Upper lobe of left lung (tissue), 6 donors: ENCODE measurements at regions not wholly inside any gene's neighbourhood (a gene's known extent, or its start where the extent isn't known, plus 50 kb on each side); places are given as distances from the start of the nearest gene placed in this dataset.

Experiments
- ATAC-seq, 2 donors: fragments of 200-7000 bp; cut with Tn5 transposase; one replicate each; pipeline ENCODE4 v1.9.1; 2022; ENCODE audit warnings: mild to moderate bottlenecking in 2 of 2, moderate library complexity in 2 of 2; ENCODE audit not compliant: low FRiP score in 2 of 2
- DNase-seq, 2 donors: peaks; one replicate each; pipeline ENCODE4 v3.0.0-alpha.2; 2019 to 2020
- H3K27ac ChIP-seq, 4 donors: fragments of 200-600 bp; sonication (generic); one replicate each; pipeline ENCODE4 v1.5.1; 2016 to 2019
- H3K27me3 ChIP-seq, 4 donors: fragments of 200-600 bp; sonication (generic); one replicate each; pipeline ENCODE4 v1.5.1; 2017 to 2019
- H3K36me3 ChIP-seq, 4 donors: fragments of 200-600 bp; sonication (generic); one replicate each; pipeline ENCODE4 v1.5.1; 2016 to 2019
- H3K4me1 ChIP-seq, 4 donors: fragments of 200-600 bp; sonication (generic); one replicate each; pipeline ENCODE4 v1.5.1; 2018 to 2019
- H3K4me3 ChIP-seq, 4 donors: fragments of 200-600 bp; sonication (generic); one replicate each; pipeline ENCODE4 v1.5.1; 2017 to 2019; ENCODE audit warnings: mild to moderate bottlenecking in 2 of 4, moderate library complexity in 1 of 4
- H3K9me3 ChIP-seq, 4 donors: fragments of 200-600 bp; sonication (generic); one replicate each; pipeline ENCODE4 v1.5.1; 2018 to 2019
- CTCF ChIP-seq, 6 experiments: fragments of 450-650 bp in 4 of 6; fragments of 200-600 bp in 2 of 6; sonication (generic) in 2 of 6; IDR thresholded peaks; one replicate each; pipeline ENCODE4 v1.5.1; 2016 to 2019; ENCODE audit warnings: antibody characterized with exemption in 6 of 6
- EP300 ChIP-seq, 4 donors: sonication (generic); formaldehyde crosslinking; IDR thresholded peaks; one replicate each; pipeline ENCODE4 v1.5.1; 2017; ENCODE audit warnings: antibody characterized with exemption in 4 of 4, control low read depth in 2 of 4
- POLR2A ChIP-seq, 4 donors: fragments of 450-650 bp; IDR thresholded peaks; one replicate each; pipeline ENCODE4 v1.5.1; 2016 to 2017; ENCODE audit warnings: antibody characterized with exemption in 4 of 4, mild to moderate bottlenecking in 2 of 4
- POLR2AphosphoS5 ChIP-seq, 2 donors: sonication (generic); formaldehyde crosslinking; IDR thresholded peaks; one replicate each; pipeline ENCODE4 v1.5.1; 2017; ENCODE audit warnings: antibody characterized with exemption in 2 of 2
- WGBS, 2 donors: methylation state at CpG; one replicate each; pipeline ENCODE4 v1.1.5; 2017 to 2018; 5-methylcytosine and 5-hydroxymethylcytosine counted together
- donor health status: DM: no; HTN: no; CAD: no; lungs with moderate emphysema.
- donor health status: DM: no; HTN: yes; CAD: no; lungs with severe emphysema.

DNA sequence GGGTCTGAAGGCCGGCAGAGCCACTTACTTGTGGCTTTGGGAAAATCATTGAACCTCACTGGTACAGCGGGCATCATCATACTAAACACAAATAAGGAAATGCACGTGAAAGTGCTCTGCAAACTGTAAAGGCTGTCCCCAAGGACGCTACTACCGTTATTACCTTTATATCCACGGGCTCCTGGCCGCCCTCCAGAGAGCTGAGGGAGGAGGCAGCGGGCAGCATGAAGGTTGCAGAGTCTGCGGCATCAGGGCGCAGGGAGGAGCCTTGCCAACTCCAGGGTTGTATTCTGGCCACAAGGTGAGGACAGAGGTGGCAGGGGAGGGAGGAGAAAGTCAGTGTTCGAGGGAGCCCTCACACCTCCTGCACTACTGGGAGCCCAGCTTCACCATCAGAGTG is 68.3 kb upstream of the GCSH start:
- Histone ChIP-seq H3K27me3 (no peaks in the 10 kb centered on the region), H3K27ac (no peak overlapping the region), H3K9me3 (no peaks in the 10 kb centered on the region), H3K4me1 (no peaks in the 10 kb centered on the region), H3K4me3 (no peak overlapping the region), H3K36me3 (no peaks in the 10 kb centered on the region)
- ATAC-seq, result no peak
- 75 to 80% methylated on average over 10 to 11 of the region's 11 CpGs for WGBS, 2 donors
- TF ChIP-seq POLR2A (IDR thresholded peaks at IDR 0.05), result no peak
- TF ChIP-seq EP300 (IDR thresholded peaks at IDR 0.05), result no peak
- TF ChIP-seq CTCF (IDR thresholded peaks at IDR 0.05), result no peak
- TF ChIP-seq POLR2AphosphoS5 (IDR thresholded peaks at IDR 0.05), result no peak
- DNase-seq, result no peak

DNA sequence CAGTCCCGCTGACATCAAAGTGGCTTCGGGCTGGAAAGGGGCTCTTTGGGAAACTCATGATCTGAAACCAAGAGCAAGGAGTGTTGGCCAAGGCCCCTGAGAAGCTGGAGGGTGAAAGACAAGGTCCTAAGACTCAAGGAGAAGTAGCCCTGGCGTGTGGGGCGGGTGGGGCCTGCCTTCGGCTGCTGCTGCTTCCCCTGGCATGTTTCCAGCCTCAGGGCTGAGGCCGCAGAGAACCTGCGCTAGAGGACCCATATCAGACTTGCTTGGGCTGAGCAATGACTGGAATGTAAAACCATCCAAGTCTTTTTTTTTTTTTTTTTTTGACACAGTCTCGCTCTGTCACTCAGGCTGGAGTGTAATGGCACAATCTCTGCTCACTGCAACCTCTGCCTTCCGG is 67.5 kb upstream of the GCSH start:
- 62 to 66% methylated on average over 9 of the region's 9 CpGs for WGBS, 2 donors
- DNase-seq (no peak), ATAC-seq (no peak)
- no peak overlapping the region for H3K27ac ChIP-seq
- no peaks in the 10 kb centered on the region for H3K27me3 ChIP-seq
- no peak overlapping the region for H3K4me3 ChIP-seq
- no peaks in the 10 kb centered on the region for H3K4me1 ChIP-seq
- H3K36me3 ChIP-seq, result no peaks in the 10 kb centered on the region
- TF ChIP-seq CTCF (IDR thresholded peaks at IDR 0.05), result no peak
- TF ChIP-seq POLR2AphosphoS5 (IDR thresholded peaks at IDR 0.05), result no peak
- no peaks in the 10 kb centered on the region for H3K9me3 ChIP-seq

DNA sequence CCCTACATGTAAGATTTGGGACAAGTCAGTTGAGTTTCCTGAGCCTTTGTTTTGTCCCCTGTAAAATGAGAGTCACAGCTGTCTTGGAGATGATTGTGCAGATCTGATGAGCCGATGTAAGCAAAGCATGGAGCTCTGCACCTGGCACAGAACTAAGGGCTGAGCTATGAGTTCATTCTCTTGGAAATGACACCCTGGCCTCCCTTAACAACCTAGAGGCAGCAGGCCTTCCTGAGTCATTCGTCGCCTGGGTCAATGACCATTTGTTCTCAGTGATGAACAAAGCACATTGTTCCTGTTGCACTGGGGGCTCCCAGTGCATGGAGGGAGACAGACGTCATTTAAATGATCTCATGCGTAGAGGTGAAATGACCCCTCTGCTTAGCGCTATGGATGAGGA is 62.8 kb upstream of the GCSH start:
- WGBS, 2 donors, result 71 to 74% methylated on average over 6 of the region's 6 CpGs
- no peak for TF ChIP-seq POLR2AphosphoS5 (IDR thresholded peaks at IDR 0.05)
- no peak for TF ChIP-seq EP300 (IDR thresholded peaks at IDR 0.05)
- no peak for TF ChIP-seq CTCF (IDR thresholded peaks at IDR 0.05)
- no peak for TF ChIP-seq POLR2A (IDR thresholded peaks at IDR 0.05)
- Histone ChIP-seq H3K27ac (no peak overlapping the region), H3K27me3 (no peaks in the 10 kb centered on the region), H3K9me3 (no peaks in the 10 kb centered on the region), H3K4me1 (no peaks in the 10 kb centered on the region), H3K36me3 (no peaks in the 10 kb centered on the region), H3K4me3 (no peak overlapping the region)
- ATAC-seq, result no peak
- no peak for DNase-seq

- no peaks in the 10 kb centered on the region for H3K27me3 ChIP-seq
- no peaks in the 10 kb centered on the region for H3K9me3 ChIP-seq
- H3K4me3 ChIP-seq, result no peak overlapping the region
- ATAC-seq (no peak), DNase-seq (no peak)
- no peaks in the 10 kb centered on the region for H3K36me3 ChIP-seq
- no peaks in the 10 kb centered on the region for H3K4me1 ChIP-seq
- no peak overlapping the region for H3K27ac ChIP-seq
- TF ChIP-seq POLR2AphosphoS5 (IDR thresholded peaks at IDR 0.05) (no peak), EP300 (IDR thresholded peaks at IDR 0.05) (no peak), POLR2A (IDR thresholded peaks at IDR 0.05) (no peak), CTCF (IDR thresholded peaks at IDR 0.05) (no peak)
- WGBS, 2 donors, result 72 to 84% methylated on average over 8 to 10 of the region's 10 CpGs
Observed at GRCh38 chr16:81155769-81156168, 59.6 kb upstream of the GCSH start.

DNA sequence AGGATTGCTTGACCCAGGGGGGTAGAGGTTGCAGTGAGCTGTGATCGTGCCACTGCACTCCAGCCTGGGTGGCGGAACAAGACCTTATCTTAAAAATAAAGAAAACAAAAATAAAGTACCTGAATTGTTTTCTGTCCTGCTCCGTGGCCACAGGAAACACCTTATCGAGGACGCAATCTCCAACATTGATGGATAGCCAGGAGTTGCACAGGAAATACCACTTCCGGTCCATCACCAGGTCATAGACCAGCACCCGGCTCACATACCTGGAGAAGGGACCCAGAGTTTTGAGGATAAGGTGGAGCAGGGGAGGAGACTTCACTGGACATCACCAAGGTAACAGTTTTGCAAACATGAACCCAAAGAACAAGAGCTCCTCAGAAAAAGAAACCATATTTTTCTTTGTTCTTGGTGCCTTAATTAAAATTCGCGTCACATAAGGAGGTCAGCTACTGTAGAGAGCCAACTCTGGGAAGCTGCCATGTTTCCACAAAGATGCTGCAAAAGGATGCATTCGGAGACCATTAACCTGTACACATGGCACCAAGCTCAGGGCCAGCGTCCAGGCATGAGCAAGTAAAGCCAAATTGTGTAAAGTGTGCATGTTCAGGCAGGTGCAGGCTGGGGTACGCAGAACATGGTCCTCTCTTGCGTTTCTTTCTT is 55.6 kb upstream of the GCSH start:
- Histone ChIP-seq H3K4me1 (no peaks in the 10 kb centered on the region), H3K9me3 (no peaks in the 10 kb centered on the region), H3K4me3 (no peak overlapping the region), H3K27me3 (no peaks in the 10 kb centered on the region), H3K27ac (no peak overlapping the region), H3K36me3 (no peaks in the 10 kb centered on the region)
- DNase-seq (no peak), ATAC-seq (no peak)
- TF ChIP-seq CTCF (IDR thresholded peaks at IDR 0.05), result no peak
- TF ChIP-seq EP300 (IDR thresholded peaks at IDR 0.05), result no peak
- no peak for TF ChIP-seq POLR2A (IDR thresholded peaks at IDR 0.05)
- no peak for TF ChIP-seq POLR2AphosphoS5 (IDR thresholded peaks at IDR 0.05)
- 35 to 40% methylated on average over 13 of the region's 13 CpGs for WGBS, 2 donors
